Ishikawa (cell line): ENCODE measurements at regions not wholly inside any gene's neighbourhood (a gene's known extent, or its start where the extent isn't known, plus 50 kb on each side); places are given as distances from the start of the nearest gene placed in this dataset.

Source experiments
- CEBPB ChIP-seq: IDR thresholded peaks from 2 replicates; pipeline ENCODE4 v1.6.1; 2012
- CREB1 ChIP-seq: IDR thresholded peaks from 2 replicates; pipeline ENCODE4 v1.6.1; 2012; ENCODE audit warnings: low read depth
- EGR1 ChIP-seq: IDR thresholded peaks from 2 replicates; pipeline ENCODE4 v1.6.1; 2012
- EP300 ChIP-seq: IDR thresholded peaks from 2 replicates; pipeline ENCODE4 v1.6.1; 2012; ENCODE audit warnings: borderline replicate concordance
- FOXM1 ChIP-seq: IDR thresholded peaks from 2 replicates; pipeline ENCODE4 v1.6.1; 2012; ENCODE audit warnings: low read depth, borderline replicate concordance
- MAX ChIP-seq: IDR thresholded peaks from 2 replicates; pipeline ENCODE4 v1.6.1; 2012
- NFIC ChIP-seq: IDR thresholded peaks from 2 replicates; pipeline ENCODE4 v1.6.1; 2012
- RAD21 ChIP-seq: IDR thresholded peaks from 2 replicates; pipeline ENCODE4 v1.6.1; 2012; ENCODE audit warnings: low read depth
- REST ChIP-seq: IDR thresholded peaks from 2 replicates; pipeline ENCODE4 v1.6.1; 2012; ENCODE audit warnings: low read depth, mild to moderate bottlenecking
- TAF1 ChIP-seq: IDR thresholded peaks from 2 replicates; pipeline ENCODE4 v1.6.1; 2012; ENCODE audit warnings: low read depth, mild to moderate bottlenecking
- TCF12 ChIP-seq: IDR thresholded peaks from 2 replicates; pipeline ENCODE4 v1.6.1; 2012; ENCODE audit warnings: low read depth
- TEAD4 ChIP-seq: IDR thresholded peaks from 2 replicates; pipeline ENCODE4 v1.6.1; 2012
- USF1 ChIP-seq: IDR thresholded peaks from 2 replicates; pipeline ENCODE4 v1.6.1; 2012
- YY1 ChIP-seq: IDR thresholded peaks from 2 replicates; pipeline ENCODE4 v1.6.1; 2012; ENCODE audit warnings: low read depth
- ZBTB7A ChIP-seq: IDR thresholded peaks from 2 replicates; pipeline ENCODE4 v1.6.1; 2012; ENCODE audit warnings: low read depth

- no peak for TF ChIP-seq YY1
- TF ChIP-seq ZBTB7A, result no peak
- no peak for TF ChIP-seq CREB1
- TF ChIP-seq NFIC, result no peak
- TF ChIP-seq TCF12, result no peak
- TF ChIP-seq FOXM1, result no peak
These were observed 76.9 kb upstream of the CNEP1R1 start for GRCh38 chr16:49947907-49948678.

- no peak for TF ChIP-seq REST
- TF ChIP-seq EP300, result no peak
- TF ChIP-seq ZBTB7A, result no peak
- TF ChIP-seq USF1, result no peak
- no peak for TF ChIP-seq RAD21
These were observed 73.3 kb upstream of the CNEP1R1 start for GRCh38 chr16:49951574-49952195.

GRCh38 chr16:49952386-49952785 lies 72.6 kb upstream of the CNEP1R1 start:
- TF ChIP-seq EGR1, result no peak
- TF ChIP-seq NFIC, result no peak
- TF ChIP-seq CREB1, result no peak
- TF ChIP-seq ZBTB7A, result no peak

- no peak for TF ChIP-seq CEBPB
- no peak for TF ChIP-seq NFIC
- no peak for TF ChIP-seq TEAD4
- TF ChIP-seq TAF1, result no peak
- TF ChIP-seq TCF12, result no peak
- TF ChIP-seq REST, result no peak
- no peak for TF ChIP-seq EP300
- TF ChIP-seq EGR1, result no peak
- TF ChIP-seq ZBTB7A, result no peak
- TF ChIP-seq RAD21, result no peak
- TF ChIP-seq USF1, result no peak
- TF ChIP-seq YY1, result no peak
- no peak for TF ChIP-seq MAX
These were observed 71.9 kb upstream of the CNEP1R1 start for GRCh38 chr16:49953090-49953489.

- TF ChIP-seq TEAD4 (no peak), EP300 (no peak), ZBTB7A (no peak), EGR1 (no peak), YY1 (no peak), TAF1 (no peak), CREB1 (no peak), RAD21 (no peak), USF1 (no peak), CEBPB (no peak), TCF12 (no peak), FOXM1 (no peak), REST (no peak), NFIC (no peak), MAX (no peak)
These were observed 69.2 kb upstream of the CNEP1R1 start for GRCh38 chr16:49955858-49956257.
